GM21737 (cell line): ENCODE measurements at regions not wholly inside any gene's neighbourhood (a gene's known extent, or its start where the extent isn't known, plus 50 kb on each side); places are given as distances from the start of the nearest gene placed in this dataset.
"Not testable (repeated sequence)": the region's sequence is repeated elsewhere in the genome, so short reads cannot be mapped to it uniquely, and the experiment has no call there.

Experiments used
- ATAC-seq: cut with Tn5 transposase; IDR thresholded peaks from one replicate; pipeline ENCODE4 v1.9.1; 2021; ENCODE audit warnings: mild to moderate bottlenecking, moderate library complexity; ENCODE audit not compliant: unreplicated experiment

DNA sequence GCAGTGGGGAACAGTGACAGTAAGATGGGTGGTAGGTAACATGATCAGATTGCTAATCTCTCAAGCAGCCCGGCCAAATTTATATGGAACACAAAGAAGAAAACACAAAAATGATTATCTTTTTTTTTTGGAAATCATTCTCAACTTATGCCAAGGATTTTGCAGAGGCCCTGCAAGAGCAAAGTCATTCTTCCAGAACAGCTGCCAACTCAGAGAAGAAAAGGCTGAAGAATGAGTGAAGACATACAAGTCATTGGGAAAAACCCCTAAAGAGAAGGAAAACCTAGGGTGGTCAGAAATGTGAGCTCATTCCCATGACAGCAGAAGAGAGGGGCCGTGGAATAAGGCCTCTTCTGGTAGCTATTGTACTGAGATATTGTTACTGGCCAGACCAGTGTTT, 246.7 kb downstream of the SHOX2 start:
- no peak for ATAC-seq

GRCh38 chr3:157858821-157859220, 247.4 kb downstream of the SHOX2 start:
- no peak for ATAC-seq

GRCh38 chr3:157857440-157857839, 248.8 kb downstream of the SHOX2 start:
- ATAC-seq, result no peak

DNA sequence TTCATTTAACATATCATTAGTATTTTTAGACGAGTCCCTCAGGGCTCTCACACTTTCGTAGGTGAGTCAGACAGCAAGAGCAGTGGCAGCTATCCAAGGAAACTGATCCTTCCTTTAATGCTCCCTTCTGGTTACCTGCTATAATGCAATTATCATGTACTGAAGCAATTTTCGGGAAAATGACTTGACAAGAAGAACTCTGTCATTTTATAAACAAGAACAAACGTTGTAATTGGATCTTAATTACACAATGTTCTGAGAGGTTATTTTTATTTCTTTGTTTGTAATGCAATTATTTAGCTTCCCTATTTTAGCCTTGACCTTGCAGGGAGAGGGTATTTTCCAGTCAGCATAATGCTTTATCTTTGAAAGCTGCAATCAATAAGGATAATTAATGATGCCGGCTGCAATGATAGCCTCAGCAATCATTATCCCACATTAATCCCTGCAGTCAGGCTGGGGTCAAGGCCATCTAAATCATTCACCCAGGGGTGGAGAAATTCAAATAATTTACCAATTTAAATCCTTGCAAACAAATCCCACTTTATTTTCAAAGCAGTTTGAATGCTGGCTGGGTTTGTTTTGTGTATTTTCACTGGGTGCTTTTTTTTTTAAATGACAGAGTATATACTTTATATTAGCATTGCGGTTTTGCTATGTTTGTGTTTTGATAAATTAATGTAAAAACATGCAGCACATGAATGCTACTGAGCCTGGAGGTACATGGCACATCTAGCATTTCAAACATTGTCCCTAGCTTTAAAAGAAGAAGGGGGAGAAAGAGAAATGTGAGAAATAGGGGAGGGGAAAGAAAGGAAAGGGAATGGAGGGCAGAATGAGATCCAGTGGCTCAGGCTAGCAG, 249.9 kb downstream of the SHOX2 start:
- ATAC-seq, result no peak

DNA sequence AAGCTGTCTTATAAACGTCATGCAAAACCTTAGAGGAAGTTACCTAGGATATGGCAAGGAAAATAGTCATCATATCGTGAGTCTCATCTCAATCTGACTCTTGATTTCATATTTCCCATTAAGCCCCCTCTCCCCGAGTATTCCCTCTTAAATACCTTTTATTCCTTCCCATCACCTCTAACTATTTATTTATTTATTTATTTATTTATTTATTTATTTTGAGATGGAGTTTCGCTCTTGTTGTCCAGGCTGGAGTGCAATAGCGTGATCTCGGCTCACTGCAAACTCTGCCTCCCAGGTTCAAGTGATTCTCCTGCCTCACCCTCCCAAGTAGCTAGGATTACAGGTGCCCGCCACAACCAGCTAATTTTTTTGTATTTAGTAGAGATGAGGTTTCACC, 260.4 kb downstream of the SHOX2 start:
- ATAC-seq, result not testable (repeated sequence)

DNA sequence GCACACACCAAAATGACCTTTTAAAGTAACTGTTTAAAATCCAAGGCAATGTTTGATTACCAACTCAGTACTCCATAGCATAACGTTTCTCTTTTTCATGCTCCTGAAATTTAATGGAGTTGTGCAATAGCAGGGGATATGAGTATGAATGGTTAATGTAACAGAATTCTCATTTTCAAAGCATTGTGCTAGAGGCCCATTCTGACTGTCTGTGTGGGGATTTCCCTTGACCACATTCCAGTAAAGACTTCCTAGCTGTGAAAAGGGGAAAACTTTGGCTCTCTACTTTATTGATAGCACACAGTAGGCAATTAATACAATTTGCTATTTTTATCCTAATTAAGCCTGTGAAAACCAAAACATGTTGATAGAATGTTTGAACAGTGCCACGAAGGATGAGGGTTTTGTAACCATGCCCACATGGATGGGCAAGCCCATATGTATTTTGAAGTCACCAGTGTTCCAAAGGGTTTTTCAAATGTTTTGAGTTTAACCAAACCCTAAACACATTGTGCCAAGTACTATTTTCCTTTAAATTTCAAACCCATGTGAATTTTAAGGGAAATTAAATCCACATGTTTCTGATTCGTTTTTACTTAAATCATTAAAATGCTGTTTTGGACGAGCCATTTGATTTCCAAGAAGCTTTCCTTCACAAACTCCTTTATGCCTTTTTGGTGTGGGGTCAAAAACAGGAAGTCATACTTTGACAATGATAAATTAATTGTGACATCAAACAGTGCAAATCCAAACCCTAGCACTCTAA, 261.2 kb downstream of the SHOX2 start:
- no peak for ATAC-seq

GRCh38 chr3:157844216-157844615, 262.0 kb downstream of the SHOX2 start:
- no peak for ATAC-seq

- ATAC-seq, result no peak
These were observed 265.2 kb downstream of the SHOX2 start for GRCh38 chr3:157841029-157841428.

DNA sequence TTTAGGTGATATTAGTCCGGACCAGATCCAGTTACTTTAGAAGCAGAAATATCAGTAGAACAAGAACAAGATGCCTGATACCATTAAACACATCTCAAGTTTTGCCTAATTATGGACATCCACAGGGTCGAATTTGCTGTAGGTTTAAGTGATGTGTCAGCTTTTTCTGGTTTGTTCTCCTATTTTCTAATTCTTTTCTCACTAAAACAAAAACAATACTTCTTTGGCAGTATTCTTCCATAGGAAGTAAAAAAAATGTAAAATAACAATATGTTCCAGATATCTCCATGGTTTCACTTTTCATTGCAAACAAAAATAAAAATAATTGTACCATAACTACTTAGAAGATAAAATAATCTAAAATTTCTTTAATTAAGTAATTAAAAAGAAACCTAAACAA, 265.7 kb downstream of the SHOX2 start:
- no peak for ATAC-seq

DNA sequence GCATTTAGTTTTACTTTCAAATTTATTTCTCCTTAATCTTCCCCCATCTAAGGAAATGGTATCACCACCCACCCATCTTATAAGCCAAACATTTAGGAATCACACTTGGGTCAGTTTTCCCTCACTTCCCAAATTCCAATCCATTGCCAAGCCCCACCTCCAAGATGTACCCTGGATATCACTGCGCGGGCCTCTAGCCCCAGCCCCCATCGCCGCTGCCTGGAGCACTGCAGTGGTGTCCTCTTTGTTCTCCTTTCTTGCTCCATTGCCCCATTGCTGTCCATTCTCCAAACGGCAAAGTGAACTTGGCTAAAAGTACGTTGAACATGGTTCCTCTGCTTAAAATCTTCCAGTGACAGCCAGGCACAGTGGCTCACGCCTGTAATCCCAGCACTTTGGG, 267.8 kb downstream of the SHOX2 start:
- no peak for ATAC-seq

- no peak for ATAC-seq
These were observed 268.9 kb downstream of the SHOX2 start for GRCh38 chr3:157837336-157837735.

DNA sequence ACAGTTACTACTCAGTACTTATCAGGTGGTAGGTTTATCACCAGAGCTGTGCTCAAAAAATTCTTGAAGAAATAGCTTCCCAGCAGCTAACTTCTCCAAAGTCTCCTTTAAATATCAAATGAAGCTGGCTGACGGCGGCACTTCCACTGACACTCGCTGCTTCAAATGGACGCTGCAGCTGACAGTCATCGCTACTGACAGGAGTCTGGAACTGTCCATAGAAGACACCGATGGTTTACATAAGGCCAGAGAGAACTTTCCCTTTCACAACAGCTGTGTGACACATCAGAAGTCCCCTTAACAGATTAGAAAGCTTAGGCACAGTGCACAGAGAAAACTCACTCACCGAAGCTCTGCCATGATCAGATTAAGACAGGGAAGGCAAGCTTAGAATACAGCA, 270.2 kb downstream of the SHOX2 start:
- ATAC-seq, result no peak

- ATAC-seq, result no peak
These were observed 273.6 kb downstream of the SHOX2 start for GRCh38 chr3:157832588-157832987.

GRCh38 chr3:157830556-157831236, 275.5 kb downstream of the SHOX2 start:
- no peak for ATAC-seq

- no peak for ATAC-seq
These were observed 276.4 kb downstream of the SHOX2 start for GRCh38 chr3:157829786-157830185.

DNA sequence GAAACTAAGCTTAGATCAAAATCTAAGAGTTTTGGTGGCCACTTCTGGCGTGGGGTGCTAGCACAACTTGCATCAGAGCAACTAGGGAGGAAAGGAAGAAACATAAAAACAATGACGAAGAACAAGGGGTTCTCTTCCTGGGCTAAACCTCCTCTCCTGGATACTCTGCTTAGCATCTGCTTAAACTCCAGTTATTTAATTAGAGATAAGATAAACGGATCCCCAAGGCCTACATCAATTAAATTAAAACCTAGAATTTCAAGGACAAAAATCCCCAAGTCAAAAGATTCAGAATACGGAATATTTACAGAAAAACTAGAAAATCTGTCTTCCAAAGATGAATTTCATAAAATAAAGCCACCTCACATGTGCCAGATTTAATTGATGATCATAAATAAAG, 281.9 kb downstream of the SHOX2 start:
- ATAC-seq, result no peak

- ATAC-seq, result no peak
These were observed 283.2 kb downstream of the SHOX2 start for GRCh38 chr3:157823050-157823449.

GRCh38 chr3:157820157-157820517, 286.1 kb downstream of the SHOX2 start:
- no peak for ATAC-seq

GRCh38 chr3:157819270-157820156, 286.7 kb downstream of the SHOX2 start:
- no peak for ATAC-seq

GRCh38 chr3:157816896-157817295, 289.3 kb downstream of the SHOX2 start:
- ATAC-seq, result no peak

- no peak for ATAC-seq
These were observed 289.9 kb downstream of the SHOX2 start for GRCh38 chr3:157816296-157816695.
